ENCODE measurements at regions not wholly inside any gene's neighbourhood (a gene's known extent, or its start where the extent isn't known, plus 50 kb on each side); places are given as distances from the start of the nearest gene placed in this dataset.

DNA sequence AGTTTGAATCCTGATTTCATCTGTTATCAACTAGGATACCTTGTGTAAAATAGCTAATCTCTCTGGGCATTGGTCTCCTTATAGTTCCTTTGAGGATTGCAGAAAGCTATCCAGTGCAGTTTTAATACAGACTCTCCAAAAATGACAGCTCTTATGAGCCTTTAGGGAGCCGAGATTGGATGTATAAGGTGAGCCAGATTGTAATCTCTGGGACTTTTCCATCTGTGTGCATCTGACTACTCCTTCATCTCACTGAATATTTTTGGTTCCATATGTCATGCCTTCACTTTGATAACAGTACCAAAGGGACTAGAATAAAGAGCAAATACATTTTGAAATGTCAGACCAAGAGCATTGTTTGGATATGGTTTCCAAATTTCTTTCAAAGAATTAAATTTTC, 367.2 kb downstream of the TMEM232 start:
- H3K9me3 ChIP-seq, result no peaks in the 10 kb centered on the region
- H3K4me3 ChIP-seq, result no peak overlapping the region
- TF ChIP-seq, protein P1, sequence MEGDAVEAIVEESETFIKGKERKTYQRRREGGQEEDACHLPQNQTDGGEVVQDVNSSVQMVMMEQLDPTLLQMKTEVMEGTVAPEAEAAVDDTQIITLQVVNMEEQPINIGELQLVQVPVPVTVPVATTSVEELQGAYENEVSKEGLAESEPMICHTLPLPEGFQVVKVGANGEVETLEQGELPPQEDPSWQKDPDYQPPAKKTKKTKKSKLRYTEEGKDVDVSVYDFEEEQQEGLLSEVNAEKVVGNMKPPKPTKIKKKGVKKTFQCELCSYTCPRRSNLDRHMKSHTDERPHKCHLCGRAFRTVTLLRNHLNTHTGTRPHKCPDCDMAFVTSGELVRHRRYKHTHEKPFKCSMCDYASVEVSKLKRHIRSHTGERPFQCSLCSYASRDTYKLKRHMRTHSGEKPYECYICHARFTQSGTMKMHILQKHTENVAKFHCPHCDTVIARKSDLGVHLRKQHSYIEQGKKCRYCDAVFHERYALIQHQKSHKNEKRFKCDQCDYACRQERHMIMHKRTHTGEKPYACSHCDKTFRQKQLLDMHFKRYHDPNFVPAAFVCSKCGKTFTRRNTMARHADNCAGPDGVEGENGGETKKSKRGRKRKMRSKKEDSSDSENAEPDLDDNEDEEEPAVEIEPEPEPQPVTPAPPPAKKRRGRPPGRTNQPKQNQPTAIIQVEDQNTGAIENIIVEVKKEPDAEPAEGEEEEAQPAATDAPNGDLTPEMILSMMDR (IDR thresholded peaks at IDR 0.05), result no peak
- TF ChIP-seq POLR2A (IDR thresholded peaks at IDR 0.05), result no peak
- no peaks in the 10 kb centered on the region for H3K27me3 ChIP-seq
- H3K36me3 ChIP-seq, result no peaks in the 10 kb centered on the region
- no peak overlapping the region for H3K27ac ChIP-seq
- H3K4me1 ChIP-seq, result no peaks in the 10 kb centered on the region
- intact Hi-C loops (cut with DNase I), result no loop called here
- WGBS (ENCODE audit: insufficient coverage, low coverage, low lambda C conversion rate, missing lambda C conversion rate), result 43% methylated on average over 1 of the region's 1 CpG
- no peak for DNase-seq
- ATAC-seq, result no peak

GRCh38 chr5:110361471-110361870, 365.0 kb downstream of the TMEM232 start:
- ATAC-seq (no peak), DNase-seq (no peak)
- TF ChIP-seq, protein P1 (IDR thresholded peaks at IDR 0.05), result no peak
- no peak for TF ChIP-seq POLR2A (IDR thresholded peaks at IDR 0.05)
- Histone ChIP-seq H3K27me3 (no peaks in the 10 kb centered on the region), H3K4me1 (no peaks in the 10 kb centered on the region), H3K27ac (no peak overlapping the region), H3K9me3 (no peaks in the 10 kb centered on the region), H3K4me3 (no peak overlapping the region), H3K36me3 (no peaks in the 10 kb centered on the region)
- intact Hi-C loops (cut with DNase I), result no loop called here

- intact Hi-C loops (cut with DNase I), result no loop called here
- Histone ChIP-seq H3K36me3 (no peaks in the 10 kb centered on the region), H3K9me3 (no peaks in the 10 kb centered on the region), H3K27ac (no peak overlapping the region), H3K4me3 (no peak overlapping the region), H3K4me1 (no peaks in the 10 kb centered on the region), H3K27me3 (no peaks in the 10 kb centered on the region)
- WGBS (ENCODE audit: insufficient coverage, low coverage, low lambda C conversion rate, missing lambda C conversion rate), result 63% methylated on average over 2 of the region's 2 CpGs
- TF ChIP-seq POLR2A (IDR thresholded peaks at IDR 0.05), result no peak
- TF ChIP-seq, protein P1 (IDR thresholded peaks at IDR 0.05), result no peak
- no peak for DNase-seq
- no peak for ATAC-seq
Observed at GRCh38 chr5:110362261-110362660, 364.2 kb downstream of the TMEM232 start.

GRCh38 chr5:110366716-110367115, 359.8 kb downstream of the TMEM232 start:
- DNase-seq (no peak), ATAC-seq (no peak)
- WGBS (ENCODE audit: insufficient coverage, low coverage, low lambda C conversion rate, missing lambda C conversion rate), result 76% methylated on average over 2 of the region's 3 CpGs
- H3K9me3 ChIP-seq, result no peaks in the 10 kb centered on the region
- no peaks in the 10 kb centered on the region for H3K4me1 ChIP-seq
- TF ChIP-seq, protein P1 (IDR thresholded peaks at IDR 0.05), result no peak
- TF ChIP-seq POLR2A (IDR thresholded peaks at IDR 0.05), result no peak
- no peak overlapping the region for H3K27ac ChIP-seq
- H3K4me3 ChIP-seq, result no peak overlapping the region
- no peaks in the 10 kb centered on the region for H3K36me3 ChIP-seq
- intact Hi-C loops (cut with DNase I), result no loop called here
- H3K27me3 ChIP-seq, result no peaks in the 10 kb centered on the region
